Fibroblast of villous mesenchyme (primary cell): ENCODE measurements at regions not wholly inside any gene's neighbourhood (a gene's known extent, or its start where the extent isn't known, plus 50 kb on each side); places are given as distances from the start of the nearest gene placed in this dataset.

Experiments used
- DNase-seq: peaks from one replicate; pipeline ENCODE4 v3.0.0-alpha.2; 2010; ENCODE audit warnings: low read depth
- H3K4me3 ChIP-seq: 2 replicates; pipeline ENCODE4 v1.5.1; 2011; ENCODE audit warnings: low read depth, mild to moderate bottlenecking, low read length
- TF ChIP-seq, protein P1 (sequence below): IDR thresholded peaks from 2 replicates; pipeline ENCODE4 v1.5.1; 2012; ENCODE audit warnings: low read depth, mild to moderate bottlenecking, low read length; ENCODE audit not compliant: insufficient read depth

DNA sequence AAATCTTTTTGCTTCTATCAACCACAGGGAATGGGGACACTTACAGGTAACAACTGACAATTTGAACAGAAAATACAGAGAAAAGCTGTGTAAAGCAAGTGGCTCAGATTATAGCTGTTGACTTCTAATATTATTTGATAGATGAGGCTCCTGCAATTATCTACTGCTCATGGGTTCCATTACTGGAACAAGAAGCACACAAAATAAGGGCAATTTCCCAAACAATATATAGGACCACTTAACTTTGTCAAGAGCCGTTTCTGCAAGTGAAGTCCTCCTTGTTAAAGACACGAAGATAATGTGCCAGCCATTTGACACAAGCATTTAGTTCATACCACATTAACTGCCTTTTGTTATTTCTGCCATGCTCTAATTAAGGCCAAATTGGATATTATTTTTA is 315.5 kb upstream of the ARID1B start:
- TF ChIP-seq, protein P1, sequence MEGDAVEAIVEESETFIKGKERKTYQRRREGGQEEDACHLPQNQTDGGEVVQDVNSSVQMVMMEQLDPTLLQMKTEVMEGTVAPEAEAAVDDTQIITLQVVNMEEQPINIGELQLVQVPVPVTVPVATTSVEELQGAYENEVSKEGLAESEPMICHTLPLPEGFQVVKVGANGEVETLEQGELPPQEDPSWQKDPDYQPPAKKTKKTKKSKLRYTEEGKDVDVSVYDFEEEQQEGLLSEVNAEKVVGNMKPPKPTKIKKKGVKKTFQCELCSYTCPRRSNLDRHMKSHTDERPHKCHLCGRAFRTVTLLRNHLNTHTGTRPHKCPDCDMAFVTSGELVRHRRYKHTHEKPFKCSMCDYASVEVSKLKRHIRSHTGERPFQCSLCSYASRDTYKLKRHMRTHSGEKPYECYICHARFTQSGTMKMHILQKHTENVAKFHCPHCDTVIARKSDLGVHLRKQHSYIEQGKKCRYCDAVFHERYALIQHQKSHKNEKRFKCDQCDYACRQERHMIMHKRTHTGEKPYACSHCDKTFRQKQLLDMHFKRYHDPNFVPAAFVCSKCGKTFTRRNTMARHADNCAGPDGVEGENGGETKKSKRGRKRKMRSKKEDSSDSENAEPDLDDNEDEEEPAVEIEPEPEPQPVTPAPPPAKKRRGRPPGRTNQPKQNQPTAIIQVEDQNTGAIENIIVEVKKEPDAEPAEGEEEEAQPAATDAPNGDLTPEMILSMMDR = no peak
- H3K4me3 ChIP-seq = no peak overlapping the region
- no peak for DNase-seq

GRCh38 chr6:156457601-156458000 is 319.6 kb upstream of the ARID1B start:
- no peak for DNase-seq
- H3K4me3 ChIP-seq = no peak overlapping the region
- TF ChIP-seq, protein P1 = no peak

DNA sequence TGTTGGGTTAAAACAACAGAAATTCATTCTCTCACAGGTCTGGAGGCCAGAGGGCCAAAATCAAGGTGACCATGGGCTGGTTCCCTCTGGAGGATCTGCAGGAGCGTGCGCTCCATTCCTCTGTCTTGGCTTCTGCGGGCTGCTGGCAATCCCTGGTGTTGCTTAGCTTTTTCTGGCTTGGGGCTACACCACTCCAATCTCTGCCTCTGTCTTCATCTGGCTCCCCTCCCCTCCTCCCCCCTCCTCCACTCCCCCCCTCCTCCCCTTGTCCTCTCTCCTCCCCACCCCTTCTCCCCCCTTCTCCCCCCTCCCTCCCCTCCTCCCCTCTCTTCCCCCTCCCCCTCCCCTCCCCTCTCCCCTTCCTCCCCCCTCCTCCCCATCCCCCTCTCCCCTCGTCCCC is 321.3 kb upstream of the ARID1B start:
- H3K4me3 ChIP-seq = no peak overlapping the region
- DNase-seq = no peak
- TF ChIP-seq, protein P1 = no peak

DNA sequence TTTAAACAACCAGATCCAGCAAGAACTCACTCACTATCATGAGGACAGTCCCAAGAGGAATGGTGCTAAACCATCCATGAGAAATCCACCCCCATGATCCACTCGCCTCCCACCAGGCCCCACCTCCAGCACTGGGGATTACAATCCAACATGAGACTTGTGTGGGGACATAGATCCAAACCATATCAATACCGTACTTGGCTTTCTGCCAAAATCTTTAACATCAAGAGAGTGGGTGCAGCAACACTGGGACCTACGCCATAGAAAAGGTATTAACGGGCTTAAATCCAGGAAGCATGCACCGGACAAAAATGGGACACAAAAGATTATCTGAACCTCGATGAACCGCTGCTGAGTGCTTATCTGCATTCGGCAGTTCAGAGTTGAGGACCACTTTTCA is 322.3 kb upstream of the ARID1B start:
- H3K4me3 ChIP-seq = no peak overlapping the region
- DNase-seq = no peak
- TF ChIP-seq, protein P1 = no peak

- H3K4me3 ChIP-seq = no peak overlapping the region
- TF ChIP-seq, protein P1 = no peak
- no peak for DNase-seq
These were observed 325.5 kb upstream of the ARID1B start for GRCh38 chr6:156451726-156452125.

DNA sequence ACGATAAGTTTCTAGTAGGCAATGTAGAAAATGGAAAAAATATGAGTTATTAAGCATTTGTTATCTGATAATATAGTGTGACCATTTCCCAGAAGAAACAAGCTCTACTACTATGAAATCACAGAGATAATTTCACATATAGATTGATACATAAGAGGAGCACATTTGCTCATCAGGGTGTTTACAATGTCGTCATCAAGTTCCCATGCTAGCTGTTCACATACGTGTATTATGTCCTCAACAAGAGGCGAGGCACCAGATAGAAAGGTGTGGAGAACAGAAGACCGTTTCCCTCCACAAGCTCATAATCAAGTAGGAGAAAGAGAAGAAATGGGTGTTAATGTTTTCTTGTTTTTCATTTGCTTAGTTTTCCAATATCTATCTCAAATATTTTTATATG is 326.1 kb upstream of the ARID1B start:
- H3K4me3 ChIP-seq = no peak overlapping the region
- no peak for DNase-seq
- TF ChIP-seq, protein P1 = no peak

DNA sequence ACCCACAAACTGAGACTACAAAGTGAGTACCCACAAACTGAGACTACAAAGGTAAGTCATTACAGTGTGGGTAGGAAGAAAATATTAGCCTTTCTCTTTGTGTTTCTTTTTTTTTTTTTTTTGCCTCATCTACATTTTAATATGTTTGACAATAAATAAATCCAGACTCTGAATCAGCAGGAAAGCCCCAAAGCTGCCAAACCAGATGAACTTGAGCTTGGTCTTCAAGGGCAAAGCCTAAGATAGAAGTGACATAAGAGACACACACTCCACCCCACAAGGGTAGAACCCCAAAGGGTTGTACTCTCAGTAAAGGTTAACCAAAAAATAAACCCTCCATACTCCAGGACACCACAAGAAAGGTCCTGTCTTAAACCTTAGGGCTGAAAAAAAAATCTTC is 326.8 kb upstream of the ARID1B start:
- DNase-seq = no peak
- H3K4me3 ChIP-seq = no peak overlapping the region
- TF ChIP-seq, protein P1 = no peak
